ENCODE measurements at regions not wholly inside any gene's neighbourhood (a gene's known extent, or its start where the extent isn't known, plus 50 kb on each side); places are given as distances from the start of the nearest gene placed in this dataset.

- in situ Hi-C loops (cut with MboI): no loop called here
- Histone ChIP-seq H3K36me3 (ENCODE audit: low read depth) (no peaks in the 10 kb centered on the region), H3K79me2 (ENCODE audit: insufficient read depth) (no peaks in the 10 kb centered on the region), H3K27ac (no peak overlapping the region), H3K9ac (no peak overlapping the region), H2AFZ (no peak overlapping the region), H3K9me2 (ENCODE audit: insufficient read depth) (no peaks in the 10 kb centered on the region), H3K27me3 (replicated peaks; ENCODE audit: insufficient read depth) (peaks cover 6% of the 10 kb centered on the region; the same call in 1 of the 2 replicates), H3F3A (ENCODE audit: insufficient read depth) (no peaks in the 10 kb centered on the region), H3K4me3 (no peak overlapping the region), H3K9me3 (ENCODE audit: low read depth) (no peaks in the 10 kb centered on the region), H3K4me1 (ENCODE audit: insufficient read depth) (no peaks in the 10 kb centered on the region), H3K4me2 (ENCODE audit: unreplicated experiment) (no peak overlapping the region), H4K20me1 (ENCODE audit: insufficient read depth) (no peaks in the 10 kb centered on the region)
- WGBS, 2 experiments (ENCODE audit: low coverage in 1 of 2, low lambda C conversion rate in 2 of 2, missing lambda C conversion rate in 2 of 2): 77 to 79% methylated on average over 2 of the region's 2 CpGs
- no peak for DNase-seq
- TF ChIP-seq EZH2phosphoT487 (IDR thresholded peaks at IDR 0.05; ENCODE audit: insufficient read depth, low read depth) (no peak), EZH2 (IDR thresholded peaks at IDR 0.05; ENCODE audit: insufficient read depth, poor library complexity, severe bottlenecking) (no peak)
These were observed 363.3 kb upstream of the SLCO3A1 start for GRCh38 chr15:91490211-91490610.

DNA sequence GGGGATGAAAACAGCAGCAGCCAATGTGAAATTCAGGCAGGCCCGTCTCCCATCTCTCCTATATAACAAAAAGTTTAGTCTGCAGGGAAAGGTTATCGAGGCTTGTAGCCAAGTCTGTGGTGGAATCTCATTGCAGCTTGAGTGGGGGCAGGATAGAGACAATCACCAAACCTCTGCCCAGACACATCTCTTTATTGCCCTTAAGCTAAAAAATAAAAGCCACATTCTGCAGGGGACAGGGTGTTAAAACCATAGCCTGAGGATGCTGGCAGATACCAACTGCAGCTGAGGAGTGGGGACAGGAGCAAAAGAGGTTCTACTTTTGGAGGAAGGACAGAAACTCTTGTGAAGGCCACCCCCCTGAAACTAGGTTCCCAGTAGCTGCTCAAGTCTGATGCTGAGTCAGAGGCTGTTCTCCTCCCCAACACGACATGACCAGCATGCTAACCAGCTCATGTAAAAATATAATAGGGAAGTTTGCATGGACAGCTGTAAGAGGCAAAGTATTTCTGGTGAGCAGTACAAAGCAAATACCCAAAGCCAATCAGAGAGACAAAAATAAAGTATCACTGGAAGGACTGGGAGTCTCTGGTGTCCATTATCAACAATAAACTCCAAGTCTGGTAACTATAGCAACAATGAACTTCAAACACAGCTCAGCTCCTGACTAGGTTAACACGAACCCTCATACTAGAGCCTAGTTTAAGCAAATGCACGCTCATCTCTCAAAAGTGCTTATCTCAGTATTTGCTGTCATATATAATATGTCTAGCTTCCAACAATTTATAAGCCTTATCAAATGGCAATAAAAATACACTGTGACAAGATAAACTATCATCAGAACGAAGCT, 362.2 kb upstream of the SLCO3A1 start:
- DNase-seq: peak; percentile 12
- Histone ChIP-seq H2AFZ (no peak overlapping the region), H3K27me3 (replicated peaks; ENCODE audit: insufficient read depth) (no peaks in the 10 kb centered on the region)

DNA sequence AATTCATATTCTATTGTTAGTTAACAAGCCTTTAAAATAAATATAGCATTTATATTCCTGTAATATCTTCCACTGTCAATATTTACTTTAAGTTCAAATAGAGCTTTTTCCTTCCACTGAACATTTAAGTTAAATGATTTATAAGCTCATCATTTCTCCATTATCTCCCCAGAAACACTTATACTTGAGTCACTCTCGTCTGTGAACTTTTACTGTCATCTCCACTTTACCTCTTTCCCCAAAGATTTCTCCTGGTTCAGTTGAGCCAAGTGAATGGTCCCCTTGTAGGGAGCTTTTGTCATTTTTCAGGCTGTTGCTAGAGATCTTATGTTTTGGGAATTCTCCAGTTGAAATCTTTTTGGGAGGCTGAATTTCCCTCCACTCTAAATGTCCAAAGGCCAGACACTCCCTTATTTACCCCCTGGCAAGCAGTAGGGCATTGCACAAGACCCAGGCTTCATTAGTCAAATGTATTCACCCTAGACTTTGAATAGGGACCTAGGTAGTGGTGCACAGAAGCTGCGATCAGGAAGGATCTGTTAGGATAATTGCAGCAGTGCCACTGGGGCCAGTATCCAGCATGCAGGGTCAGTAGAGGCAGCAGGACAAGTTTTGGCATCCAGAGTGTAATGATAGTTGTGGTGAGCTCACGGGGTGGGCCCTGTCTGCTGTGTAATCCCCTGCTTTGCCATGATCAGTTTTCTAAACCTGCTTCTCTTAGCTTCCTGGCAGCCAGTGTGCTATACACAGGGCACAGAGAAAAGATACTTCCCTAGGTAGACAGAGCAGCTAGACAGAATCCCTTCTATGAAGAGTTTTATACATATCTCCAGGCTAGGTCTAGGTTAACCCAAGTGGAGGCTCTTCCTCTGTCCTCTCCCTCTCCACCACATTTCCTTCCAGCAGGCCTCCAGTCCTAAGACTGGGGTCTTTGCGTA, 356.5 kb upstream of the SLCO3A1 start:
- WGBS, 2 experiments (ENCODE audit: low coverage in 1 of 2, low lambda C conversion rate in 2 of 2, missing lambda C conversion rate in 2 of 2): 51 to 54% methylated on average over 4 of the region's 4 CpGs
- in situ Hi-C loops (cut with MboI): no loop called here
- H4K20me1 ChIP-seq (ENCODE audit: insufficient read depth): no peaks in the 10 kb centered on the region
- TF ChIP-seq EZH2phosphoT487 (IDR thresholded peaks at IDR 0.05; ENCODE audit: insufficient read depth, low read depth): no peak
- TF ChIP-seq EZH2 (IDR thresholded peaks at IDR 0.05; ENCODE audit: insufficient read depth, poor library complexity, severe bottlenecking): no peak
- H3F3A ChIP-seq (ENCODE audit: insufficient read depth): no peaks in the 10 kb centered on the region
- H3K27ac ChIP-seq: no peak overlapping the region
- H3K9me2 ChIP-seq (ENCODE audit: insufficient read depth): no peaks in the 10 kb centered on the region
- no peak for DNase-seq
- no peak overlapping the region for H3K4me2 ChIP-seq (ENCODE audit: unreplicated experiment)
- H2AFZ ChIP-seq: no peak overlapping the region
- H3K9me3 ChIP-seq (ENCODE audit: low read depth): no peaks in the 10 kb centered on the region
- H3K4me3 ChIP-seq: no peak overlapping the region
- no peaks in the 10 kb centered on the region for H3K79me2 ChIP-seq (ENCODE audit: insufficient read depth)
- no peaks in the 10 kb centered on the region for H3K36me3 ChIP-seq (ENCODE audit: low read depth)
- peaks cover 3% of the 10 kb centered on the region; the same call in 1 of the 2 replicates for H3K27me3 ChIP-seq (replicated peaks; ENCODE audit: insufficient read depth)
- no peaks in the 10 kb centered on the region for H3K4me1 ChIP-seq (ENCODE audit: insufficient read depth)
- H3K9ac ChIP-seq: no peak overlapping the region

More for the DNA sequence above, 362.2 kb upstream of the SLCO3A1 start:
- Histone ChIP-seq H3K79me2 (ENCODE audit: insufficient read depth) (no peaks in the 10 kb centered on the region), H3K9ac (no peak overlapping the region), H3K4me1 (ENCODE audit: insufficient read depth) (no peaks in the 10 kb centered on the region), H3K4me2 (ENCODE audit: unreplicated experiment) (no peak overlapping the region), H3K4me3 (no peak overlapping the region), H4K20me1 (ENCODE audit: insufficient read depth) (no peaks in the 10 kb centered on the region), H3K9me2 (ENCODE audit: insufficient read depth) (no peaks in the 10 kb centered on the region), H3F3A (ENCODE audit: insufficient read depth) (no peaks in the 10 kb centered on the region), H3K27ac (no peak overlapping the region), H3K36me3 (ENCODE audit: low read depth) (no peaks in the 10 kb centered on the region), H3K9me3 (ENCODE audit: low read depth) (no peaks in the 10 kb centered on the region)
- in situ Hi-C loops (cut with MboI): no loop called here
- 47 to 55% methylated on average over 6 of the region's 6 CpGs for WGBS, 2 experiments (ENCODE audit: low coverage in 1 of 2, low lambda C conversion rate in 2 of 2, missing lambda C conversion rate in 2 of 2)
- TF ChIP-seq EZH2 (IDR thresholded peaks at IDR 0.05; ENCODE audit: insufficient read depth, poor library complexity, severe bottlenecking) (no peak), EZH2phosphoT487 (IDR thresholded peaks at IDR 0.05; ENCODE audit: insufficient read depth, low read depth) (no peak)

DNA sequence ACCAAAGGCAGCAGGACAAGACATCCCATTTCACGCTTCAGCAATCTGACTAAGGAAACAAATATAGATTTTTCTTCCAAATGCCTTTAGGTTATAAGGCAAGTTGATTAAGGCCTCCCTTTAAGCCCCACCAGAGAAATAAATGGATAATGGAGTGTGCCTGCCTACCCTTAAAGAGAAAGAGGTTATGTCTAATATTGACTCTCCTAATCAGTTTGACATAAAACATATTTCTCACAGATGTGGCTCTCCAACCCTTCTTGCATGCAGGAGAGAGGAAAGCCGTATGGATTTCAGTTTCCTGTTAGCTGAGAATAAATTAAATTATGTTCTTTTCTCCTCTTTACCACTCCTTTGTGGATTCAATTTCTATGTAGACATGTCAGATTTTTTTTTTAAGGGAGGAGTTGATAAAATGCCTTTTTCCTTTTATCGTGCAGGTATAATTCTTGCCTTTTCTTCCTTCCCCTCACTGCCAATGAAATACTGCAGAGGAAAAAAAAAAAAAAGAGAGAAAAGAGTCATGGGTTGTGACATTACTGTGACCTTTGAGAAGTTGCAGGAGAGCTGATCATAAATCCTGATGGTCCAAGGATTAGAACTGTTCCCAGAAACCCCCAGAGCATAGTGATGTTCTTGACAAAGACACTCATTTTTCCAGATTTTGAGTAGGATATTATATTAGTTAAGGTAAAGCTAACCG, 355.3 kb upstream of the SLCO3A1 start:
- Histone ChIP-seq H3K9me2 (ENCODE audit: insufficient read depth) (no peaks in the 10 kb centered on the region), H3K9me3 (ENCODE audit: low read depth) (no peaks in the 10 kb centered on the region), H4K20me1 (ENCODE audit: insufficient read depth) (no peaks in the 10 kb centered on the region), H2AFZ (no peak overlapping the region), H3K4me1 (ENCODE audit: insufficient read depth) (no peaks in the 10 kb centered on the region), H3K27me3 (replicated peaks; ENCODE audit: insufficient read depth) (peaks cover 3% of the 10 kb centered on the region; the same call in 1 of the 2 replicates), H3F3A (ENCODE audit: insufficient read depth) (no peaks in the 10 kb centered on the region), H3K36me3 (ENCODE audit: low read depth) (no peaks in the 10 kb centered on the region), H3K79me2 (ENCODE audit: insufficient read depth) (no peaks in the 10 kb centered on the region), H3K9ac (no peak overlapping the region), H3K4me2 (ENCODE audit: unreplicated experiment) (no peak overlapping the region), H3K27ac (no peak overlapping the region), H3K4me3 (no peak overlapping the region)
- DNase-seq: no peak
- TF ChIP-seq EZH2phosphoT487 (IDR thresholded peaks at IDR 0.05; ENCODE audit: insufficient read depth, low read depth) (no peak), EZH2 (IDR thresholded peaks at IDR 0.05; ENCODE audit: insufficient read depth, poor library complexity, severe bottlenecking) (no peak)
- in situ Hi-C loops (cut with MboI): no loop called here
- WGBS, 2 experiments (ENCODE audit: low coverage in 1 of 2, low lambda C conversion rate in 2 of 2, missing lambda C conversion rate in 2 of 2): 67 to 74% methylated on average over 4 of the region's 4 CpGs
